GM18858 (cell line): ENCODE measurements at regions not wholly inside any gene's neighbourhood (a gene's known extent, or its start where the extent isn't known, plus 50 kb on each side); places are given as distances from the start of the nearest gene placed in this dataset.
"Not testable (repeated sequence)": the region's sequence is repeated elsewhere in the genome, so short reads cannot be mapped to it uniquely, and the experiment has no call there.

Source experiments
- ATAC-seq: cut with Tn5 transposase; IDR thresholded peaks from one replicate; pipeline ENCODE4 v1.9.1; 2021; ENCODE audit not compliant: unreplicated experiment

DNA sequence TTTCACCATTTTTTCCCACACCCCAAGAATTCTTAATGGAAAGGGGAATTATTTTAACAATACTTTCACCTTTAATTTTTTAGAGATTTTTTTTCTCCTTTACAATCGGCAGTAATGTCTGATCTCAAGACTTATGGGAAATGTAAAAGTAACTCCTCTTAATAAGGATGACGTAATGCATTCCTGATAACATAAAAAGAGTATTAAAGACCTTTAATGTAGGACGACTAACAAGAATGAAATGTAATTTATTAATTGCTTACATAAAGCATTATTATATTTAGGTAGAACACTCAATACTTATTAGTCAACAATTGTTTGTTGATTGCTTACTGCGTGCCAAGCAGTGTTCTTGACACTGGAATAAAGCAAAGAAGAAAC lies 416.8 kb upstream of the NAALADL2 start:
- no peak for ATAC-seq

DNA sequence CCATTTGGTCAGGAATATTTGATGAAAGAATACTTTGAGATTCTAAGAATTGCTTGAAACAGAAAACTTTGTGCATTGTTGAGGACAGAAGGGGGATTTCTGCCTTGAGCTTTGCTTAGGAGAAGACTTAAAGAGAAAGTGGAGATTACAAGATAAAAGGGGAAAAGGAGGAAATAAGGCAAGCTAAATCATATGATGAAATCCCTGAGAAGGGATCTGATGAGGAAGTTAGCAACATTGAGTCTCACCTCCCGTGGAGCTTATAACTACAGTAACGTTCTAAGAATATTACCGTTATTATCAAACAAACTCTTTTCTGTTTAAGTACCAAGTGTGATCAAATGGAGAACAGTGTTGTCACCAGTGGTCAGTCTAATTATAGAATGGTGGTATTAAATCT lies 414.7 kb upstream of the NAALADL2 start:
- ATAC-seq = no peak

DNA sequence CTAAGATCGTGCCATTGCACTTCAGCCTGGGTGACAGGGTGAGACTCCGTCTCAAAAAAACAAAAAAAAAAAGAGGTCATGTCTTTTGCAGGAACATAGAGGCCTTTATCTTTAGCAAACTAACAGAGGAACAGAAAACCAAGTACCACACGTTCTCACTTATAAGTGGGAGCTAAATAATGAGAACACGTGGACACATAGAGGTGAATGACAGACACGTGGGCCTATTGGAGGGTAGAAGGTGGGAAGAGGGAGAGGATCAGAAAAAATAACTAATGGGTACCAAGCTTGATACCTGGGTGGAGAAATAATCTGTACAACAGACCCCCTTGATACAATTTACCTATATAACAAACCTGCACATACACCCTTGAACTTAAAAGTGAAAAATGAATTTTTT lies 401.4 kb upstream of the NAALADL2 start:
- no peak for ATAC-seq

DNA sequence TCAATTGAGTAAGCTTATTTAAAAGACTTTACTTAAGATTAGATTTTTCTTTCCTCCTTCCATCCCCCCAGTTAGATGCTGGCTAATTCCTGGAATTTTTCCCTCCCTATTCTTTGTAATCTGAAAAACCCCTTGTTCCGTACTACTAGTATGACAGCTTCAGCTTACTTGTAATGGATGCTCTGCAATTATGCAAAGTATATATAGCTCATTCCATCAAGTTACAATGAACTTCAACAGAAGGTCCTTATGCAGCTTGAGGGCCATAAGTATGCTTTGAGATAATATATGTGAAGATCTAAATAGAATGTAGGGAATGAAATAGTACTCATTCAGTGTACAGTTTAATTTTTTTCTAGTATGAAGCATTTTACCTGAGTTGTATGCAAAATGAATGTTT lies 398.3 kb upstream of the NAALADL2 start:
- no peak for ATAC-seq

DNA sequence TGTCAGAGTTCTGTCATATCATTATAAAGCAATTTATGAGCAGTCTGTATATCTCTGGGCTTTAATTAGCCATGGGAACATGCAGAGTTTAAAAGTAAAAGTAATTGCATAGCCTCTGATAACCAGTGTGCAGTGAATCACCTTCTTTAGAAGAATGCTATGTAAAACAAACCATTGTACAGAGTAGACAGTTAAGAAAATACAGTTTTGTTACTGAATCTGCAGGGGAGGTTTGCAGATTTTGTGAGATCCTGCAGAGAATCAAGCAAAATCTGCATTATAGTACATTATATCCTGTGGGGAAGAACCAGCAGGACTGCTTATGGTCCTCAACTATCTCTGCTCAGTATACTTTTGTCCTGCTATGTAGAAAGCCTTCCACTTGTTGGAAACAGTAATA lies 396.2 kb upstream of the NAALADL2 start:
- no peak for ATAC-seq

DNA sequence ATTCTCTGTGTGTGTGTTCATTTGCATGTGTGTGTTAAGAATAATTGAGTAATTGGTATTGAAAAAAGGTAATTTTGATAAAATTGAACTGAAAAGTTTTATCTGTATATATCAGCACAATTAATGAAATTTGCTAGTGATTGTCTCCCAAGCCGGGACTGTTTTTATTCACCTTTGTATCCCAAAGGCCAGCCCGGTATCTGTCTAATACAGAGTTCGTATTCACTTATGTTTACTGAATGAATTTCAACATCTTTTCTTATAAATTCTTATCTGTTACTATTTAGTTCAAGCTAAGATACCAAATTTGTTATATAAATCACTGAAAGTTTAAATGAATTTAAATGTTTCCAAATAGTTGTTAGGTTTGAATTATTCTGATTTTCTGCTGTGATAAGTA lies 394.0 kb upstream of the NAALADL2 start:
- ATAC-seq = no peak

DNA sequence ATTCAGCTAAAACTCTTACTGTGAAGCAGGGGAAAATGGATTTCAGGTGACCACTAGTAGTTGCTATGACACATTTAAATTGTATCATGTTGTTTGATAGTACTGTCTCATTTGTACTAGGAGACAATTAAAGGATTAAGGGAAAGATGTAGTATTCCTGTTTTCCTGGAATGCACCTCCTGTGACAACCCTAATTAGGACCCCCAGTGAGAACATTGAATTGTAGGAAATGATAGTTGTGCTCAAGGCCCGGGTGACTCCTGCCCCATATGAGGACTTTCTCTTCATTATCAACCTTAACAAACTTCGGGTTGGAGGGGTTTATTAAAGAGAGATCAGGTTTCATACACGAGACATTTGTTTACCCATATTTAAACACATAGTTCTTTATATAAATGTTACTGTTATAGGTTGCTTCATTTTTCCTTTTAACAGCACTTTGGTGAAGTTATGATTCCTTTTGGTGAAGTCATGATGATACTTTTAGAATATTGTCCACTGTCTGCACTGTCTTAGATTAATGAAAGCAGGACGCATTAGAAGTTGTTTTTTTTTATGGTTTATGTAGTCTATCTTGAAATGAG lies 392.6 kb upstream of the NAALADL2 start:
- no peak for ATAC-seq

DNA sequence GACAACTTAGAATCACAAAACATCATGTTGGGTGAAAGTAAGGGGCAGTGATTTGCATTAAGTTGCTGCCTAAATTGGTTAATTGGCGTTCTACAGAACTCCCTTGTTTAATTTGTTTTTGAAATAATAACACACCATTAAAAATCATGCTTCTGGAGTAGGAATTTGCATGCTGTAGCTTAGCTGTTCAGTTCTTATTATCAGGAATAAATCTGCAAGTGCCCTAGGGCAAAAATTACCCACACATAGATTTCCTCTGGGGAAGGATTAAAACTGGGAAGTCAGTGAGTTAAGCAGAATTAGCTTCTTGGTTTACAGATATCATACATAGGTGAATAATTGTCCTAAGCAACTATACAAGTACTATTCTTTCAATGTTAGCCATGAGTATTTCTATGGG lies 381.6 kb upstream of the NAALADL2 start:
- no peak for ATAC-seq

DNA sequence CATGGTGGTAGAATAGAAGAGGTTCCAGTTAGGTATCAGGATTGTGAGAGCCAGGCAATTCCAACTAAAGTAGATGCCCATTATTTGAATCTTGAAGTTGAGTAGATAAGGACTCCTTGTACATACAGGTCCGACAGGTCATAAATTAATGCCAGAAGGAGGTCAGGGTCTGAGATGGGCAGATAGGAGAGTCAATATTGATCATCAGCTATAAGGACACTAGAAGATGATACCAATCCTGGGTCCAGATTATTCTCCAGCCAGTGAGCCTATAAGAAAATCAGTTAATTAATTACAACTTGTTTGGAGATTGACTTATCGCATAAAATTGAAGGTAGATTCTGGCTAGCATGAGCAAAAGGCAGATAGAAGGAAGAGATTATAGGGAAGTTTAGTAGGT lies 378.4 kb upstream of the NAALADL2 start:
- ATAC-seq = no peak

DNA sequence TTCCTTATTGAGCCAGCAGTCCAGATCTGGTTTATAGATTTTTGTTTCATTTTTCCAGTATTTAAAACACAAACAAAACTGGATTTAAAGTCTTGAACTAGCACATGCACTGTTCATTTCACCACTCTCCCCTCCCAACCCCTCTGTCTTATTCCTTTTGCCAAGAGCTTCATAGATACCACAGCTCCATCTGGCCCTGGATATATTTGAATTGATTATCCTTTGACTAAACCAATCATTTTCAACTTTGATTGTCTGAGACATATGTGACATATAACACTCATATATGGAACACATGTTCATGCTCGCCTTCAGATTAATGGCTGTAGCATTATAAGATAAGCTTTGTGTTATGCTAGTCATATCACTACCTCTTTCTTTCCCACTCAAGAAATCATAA lies 376.6 kb upstream of the NAALADL2 start:
- ATAC-seq = no peak

DNA sequence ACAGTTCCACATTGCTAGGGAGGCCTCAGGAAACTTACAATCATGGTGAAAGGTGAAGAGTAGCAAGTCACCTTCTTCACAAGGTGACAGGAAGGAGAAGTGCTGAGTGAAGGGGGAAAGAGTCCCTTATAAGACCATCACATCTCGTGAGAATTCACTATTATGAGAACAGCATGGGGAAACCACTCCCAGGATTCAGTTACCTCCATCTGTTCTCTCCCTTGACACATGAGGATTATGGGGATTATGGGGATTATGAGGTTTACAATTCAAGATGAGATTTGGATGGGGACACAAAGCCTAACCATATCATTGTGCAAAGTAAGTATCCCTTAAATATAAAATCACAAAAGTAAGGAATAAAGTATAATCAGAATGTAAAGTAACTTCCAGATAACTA lies 375.9 kb upstream of the NAALADL2 start:
- ATAC-seq = no peak

DNA sequence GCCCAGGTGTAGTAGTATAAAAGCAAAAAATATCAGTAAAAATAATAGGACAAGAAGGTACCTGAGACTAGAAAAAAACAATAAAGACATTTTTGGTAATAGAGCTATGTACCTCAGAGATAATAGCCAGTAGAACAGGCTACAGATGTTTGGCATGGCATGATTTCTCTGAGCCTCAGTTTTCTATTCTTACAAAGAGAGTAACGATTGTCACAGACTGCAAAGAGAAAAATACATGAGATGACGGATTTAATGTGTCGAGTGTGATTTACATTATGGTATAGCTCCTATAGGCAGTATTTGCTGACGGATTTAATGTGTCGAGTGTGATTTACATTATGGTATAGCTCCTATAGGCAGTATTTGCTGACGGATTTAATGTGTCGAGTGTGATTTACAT lies 375.3 kb upstream of the NAALADL2 start:
- ATAC-seq = not testable (repeated sequence)

DNA sequence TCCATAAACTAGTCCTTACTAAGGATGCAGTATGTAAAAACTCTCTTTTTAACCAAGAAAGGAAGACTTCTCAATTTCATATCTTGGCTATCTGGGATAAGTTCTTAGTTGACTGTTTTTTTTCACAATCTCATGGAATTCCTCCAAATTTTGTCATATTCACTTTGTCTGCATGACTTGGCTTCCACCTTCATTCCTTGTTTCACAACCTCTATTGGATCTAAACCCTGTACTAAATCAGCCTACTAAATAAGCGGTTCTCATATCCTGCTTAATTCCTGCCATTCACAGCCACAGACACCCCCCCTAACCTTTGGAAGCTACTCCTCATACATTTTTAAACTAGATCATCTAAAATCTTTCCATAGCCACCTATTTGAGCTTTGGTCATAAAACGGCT lies 370.6 kb upstream of the NAALADL2 start:
- no peak for ATAC-seq

DNA sequence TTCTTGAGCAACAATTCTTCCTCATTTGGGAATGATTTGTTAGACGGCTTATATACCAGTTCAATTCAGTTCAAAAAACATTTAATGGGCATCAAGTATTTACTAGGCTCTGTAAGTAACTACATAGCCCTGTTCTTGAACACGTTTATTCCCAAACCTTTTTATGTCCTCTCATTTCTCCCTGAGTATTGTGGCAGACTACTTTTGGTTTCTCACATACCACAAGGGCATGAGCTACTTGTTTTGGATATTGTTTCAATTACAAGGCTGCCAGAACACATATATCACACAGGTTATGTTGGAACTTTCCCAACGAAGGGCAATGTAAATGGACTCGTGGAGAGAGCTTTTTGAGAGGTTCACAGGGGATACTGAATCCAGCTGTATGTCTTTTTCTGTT lies 363.8 kb upstream of the NAALADL2 start:
- no peak for ATAC-seq

DNA sequence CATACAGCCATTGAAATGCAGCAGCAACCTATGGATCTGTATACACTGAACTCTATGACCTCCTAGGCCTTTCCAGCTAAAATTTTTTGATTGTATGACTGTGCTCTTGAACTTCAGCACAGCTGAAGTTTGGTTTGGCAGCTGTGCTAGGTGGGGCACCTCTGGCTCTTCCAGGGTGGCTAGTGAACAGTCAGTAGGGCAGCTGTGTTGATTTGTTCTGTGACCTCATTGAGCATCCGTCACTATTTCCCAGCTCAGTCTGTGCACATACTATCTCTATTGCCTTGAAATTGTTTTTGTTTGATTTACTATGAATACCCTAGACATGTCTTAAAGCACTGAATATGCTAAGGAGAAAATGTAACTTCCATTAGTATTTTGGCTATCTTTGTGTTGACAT lies 363.2 kb upstream of the NAALADL2 start:
- ATAC-seq = no peak

DNA sequence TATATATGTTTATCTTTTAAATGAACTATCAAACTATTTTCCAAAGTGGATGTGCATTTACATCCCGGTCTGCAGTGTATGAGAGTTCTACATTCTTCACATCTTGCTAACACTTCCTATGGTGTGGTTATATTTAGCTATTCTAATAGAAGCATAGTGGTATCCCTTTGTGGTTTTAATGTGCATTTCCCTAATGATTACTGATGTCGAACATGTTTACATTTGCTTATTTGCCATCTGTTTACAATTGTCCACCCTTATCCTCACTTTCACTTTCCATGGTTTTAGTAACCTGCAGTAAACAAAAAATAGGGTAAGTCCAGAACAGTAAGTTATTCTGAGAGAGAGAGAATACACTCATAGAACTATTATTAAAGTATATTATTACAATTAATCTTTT lies 360.5 kb upstream of the NAALADL2 start:
- no peak for ATAC-seq

DNA sequence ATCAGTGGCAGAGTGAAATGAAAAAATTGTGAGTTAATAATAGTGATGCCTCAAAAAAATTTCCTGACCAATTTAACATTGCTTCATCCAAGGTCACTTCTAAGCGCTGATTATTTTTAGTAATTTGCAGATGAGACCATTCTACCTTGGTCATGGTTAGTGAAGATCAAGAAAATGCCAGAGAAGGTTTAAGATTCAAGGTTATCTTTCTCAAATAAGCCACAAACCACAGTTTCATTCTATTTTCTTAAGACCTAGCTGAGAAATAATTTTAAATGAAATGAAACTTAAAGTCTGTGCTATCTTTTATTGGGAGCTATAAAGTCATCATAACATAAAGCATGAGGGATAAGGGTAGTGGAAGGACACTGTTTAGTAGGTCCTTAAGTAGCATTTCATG lies 353.9 kb upstream of the NAALADL2 start:
- no peak for ATAC-seq

DNA sequence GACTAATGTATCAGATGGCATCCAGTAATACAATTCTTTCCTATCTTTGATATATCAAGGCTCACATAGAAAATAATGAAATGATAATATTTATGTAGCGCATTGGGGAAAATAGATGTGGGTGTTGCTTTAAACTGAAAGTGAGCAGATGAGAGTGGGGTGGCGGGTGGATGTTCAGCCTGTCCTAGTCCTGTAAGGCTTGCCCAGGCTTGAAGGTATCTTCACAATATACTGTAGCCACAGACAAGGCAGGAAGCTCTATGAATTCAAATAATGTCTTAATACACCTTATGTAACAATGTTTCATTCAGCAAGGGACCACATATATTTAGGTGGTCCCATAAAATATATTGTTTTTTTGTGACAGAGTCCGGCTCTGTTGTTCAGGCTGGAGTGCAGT lies 334.9 kb upstream of the NAALADL2 start:
- no peak for ATAC-seq

DNA sequence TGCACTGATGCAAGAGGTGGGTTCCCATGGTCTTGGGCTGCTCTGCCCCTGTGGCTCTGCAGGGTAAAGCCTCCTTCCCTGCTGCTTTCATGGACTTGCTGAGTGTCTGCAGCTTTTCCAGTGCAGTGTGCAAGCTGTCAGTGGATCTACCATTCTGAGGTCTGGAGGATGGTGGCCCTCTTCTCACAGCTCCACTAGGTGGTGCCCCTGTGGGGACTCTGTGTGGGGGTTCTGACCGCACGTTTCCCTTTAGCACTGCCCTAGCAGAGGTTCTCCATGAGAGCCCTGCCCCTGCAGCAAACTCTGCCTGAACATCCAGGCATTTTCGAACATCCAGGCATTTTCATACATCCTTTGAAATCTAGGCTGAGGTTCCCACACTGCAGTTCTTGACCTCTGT lies 329.8 kb upstream of the NAALADL2 start:
- ATAC-seq = no peak

DNA sequence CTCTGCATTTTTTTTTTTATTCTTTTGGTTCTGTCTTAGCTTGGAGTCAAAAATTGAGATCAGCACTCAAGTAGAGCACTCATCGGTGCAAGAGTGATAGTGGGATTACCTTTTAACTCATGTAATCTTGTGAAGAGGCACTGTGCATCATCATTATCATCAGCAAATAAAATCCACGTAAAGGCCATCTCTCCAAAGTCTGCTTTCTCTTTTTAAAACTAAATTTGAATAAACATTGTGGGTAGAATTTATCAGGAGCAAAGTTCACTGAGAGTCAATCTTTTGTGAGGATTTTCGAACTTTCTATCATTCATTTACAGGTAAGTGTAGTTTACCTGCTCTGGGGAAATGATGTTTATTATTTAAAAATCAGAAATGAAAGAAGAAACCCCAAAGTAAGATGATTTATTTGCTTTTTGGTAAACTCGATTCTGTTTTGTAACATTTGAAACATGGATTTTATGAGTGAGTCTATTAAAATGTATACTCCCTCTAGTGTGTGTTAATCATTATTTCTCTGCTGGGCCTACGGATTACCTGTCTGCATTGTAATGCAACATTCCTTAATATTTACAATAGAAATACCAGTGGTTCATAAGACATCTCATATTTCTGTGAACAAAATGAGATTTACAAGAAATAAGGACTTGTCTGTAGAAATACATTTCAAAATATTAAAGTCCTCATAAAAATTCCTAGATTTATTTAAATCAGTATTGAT lies 327.7 kb upstream of the NAALADL2 start:
- no peak for ATAC-seq

DNA sequence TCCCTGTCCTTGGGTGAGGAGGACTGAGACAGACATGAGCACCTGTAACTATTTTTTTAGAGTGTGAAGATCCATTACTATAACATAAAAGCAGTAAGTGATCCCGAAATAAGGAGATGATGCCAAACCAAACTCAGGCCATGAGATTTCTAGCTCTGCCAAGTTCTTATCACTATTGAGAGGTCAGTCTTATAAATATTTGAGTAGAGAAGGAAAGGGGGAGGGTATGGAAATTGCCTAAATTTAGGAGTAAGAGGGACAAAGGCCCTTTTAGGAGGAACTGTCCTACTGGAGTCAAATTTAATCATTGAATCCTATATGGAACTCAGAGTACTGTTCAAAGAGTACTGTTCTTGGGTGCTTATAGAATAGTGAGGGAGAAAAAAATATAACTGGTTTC lies 326.9 kb upstream of the NAALADL2 start:
- no peak for ATAC-seq

DNA sequence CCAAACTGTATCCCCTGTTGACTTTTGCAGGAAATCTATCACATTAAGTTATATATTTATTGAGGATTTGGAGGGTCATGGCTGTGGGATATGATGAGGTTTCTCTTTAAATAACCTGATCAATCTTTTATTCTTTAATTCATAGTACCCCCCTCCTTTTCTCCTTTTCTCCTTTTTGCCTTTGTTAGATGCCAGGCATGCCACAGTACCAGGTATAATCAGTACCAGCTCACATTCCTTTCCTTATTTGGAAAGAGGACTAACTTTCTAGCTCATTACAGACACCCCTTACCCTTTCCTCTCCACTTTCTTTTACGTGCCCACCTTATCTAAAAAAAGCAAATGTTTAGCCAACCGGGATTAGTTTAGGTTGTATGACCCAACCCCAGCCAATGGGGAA lies 326.4 kb upstream of the NAALADL2 start:
- ATAC-seq = no peak

DNA sequence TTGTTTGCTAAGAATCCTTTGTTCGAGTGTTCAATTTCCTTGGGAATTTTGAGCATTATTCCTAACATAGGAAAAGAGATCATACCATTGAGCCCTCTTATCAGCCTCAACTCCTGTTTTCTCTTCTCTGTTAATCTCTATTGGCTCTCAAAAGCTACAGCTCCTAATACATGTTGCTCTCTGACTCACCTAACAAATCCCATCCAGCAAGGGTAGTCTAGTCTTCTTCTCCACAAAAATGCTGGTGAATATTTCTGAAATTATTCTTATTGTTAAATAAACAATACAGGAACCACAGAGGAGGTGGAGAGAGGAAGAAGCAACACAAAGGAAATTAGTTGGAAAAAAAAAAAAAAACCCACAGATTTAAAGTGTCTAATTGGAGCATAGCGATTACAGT lies 325.8 kb upstream of the NAALADL2 start:
- ATAC-seq = no peak
